Parathyroid adenoma (tissue), 2 donors: ENCODE measurements at regions not wholly inside any gene's neighbourhood (a gene's known extent, or its start where the extent isn't known, plus 50 kb on each side); places are given as distances from the start of the nearest gene placed in this dataset.

Experiments
- H2AFZ ChIP-seq: fragments of 300-600 bp; sonication (generic); one replicate; pipeline ENCODE4 v1.7.0; 2017; ENCODE audit warnings: antibody characterized with exemption, mild to moderate bottlenecking
- H3K27ac ChIP-seq: fragments of 300-600 bp; sonication (generic); one replicate; pipeline ENCODE4 v1.7.0; 2017
- H3K27me3 ChIP-seq: fragments of 300-600 bp; sonication (generic); one replicate; pipeline ENCODE4 v1.7.0; 2017; ENCODE audit warnings: low read length; ENCODE audit not compliant: control insufficient read depth, insufficient read depth
- H3K36me3 ChIP-seq: fragments of 300-600 bp; sonication (generic); one replicate; pipeline ENCODE4 v1.7.0; 2017; ENCODE audit warnings: low read length; ENCODE audit not compliant: control insufficient read depth, insufficient read depth
- H3K4me1 ChIP-seq: fragments of 300-600 bp; sonication (generic); one replicate; pipeline ENCODE4 v1.7.0; 2017; ENCODE audit warnings: control low read depth
- H3K4me2 ChIP-seq: fragments of 300-600 bp; sonication (generic); one replicate; pipeline ENCODE4 v1.7.0; 2017; ENCODE audit warnings: low read length
- H3K4me3 ChIP-seq: fragments of 300-600 bp; sonication (generic); one replicate; pipeline ENCODE4 v1.7.0; 2017; ENCODE audit warnings: low read depth, low read length
- H3K79me2 ChIP-seq: fragments of 300-600 bp; sonication (generic); one replicate; pipeline ENCODE4 v1.7.0; 2017; ENCODE audit warnings: control low read depth
- H3K9ac ChIP-seq: fragments of 300-600 bp; sonication (generic); one replicate; pipeline ENCODE4 v1.7.0; 2017; ENCODE audit warnings: mild to moderate bottlenecking
- H3K9me3 ChIP-seq: fragments of 300-600 bp; sonication (generic); one replicate; pipeline ENCODE4 v1.7.0; 2017; ENCODE audit warnings: low read length; ENCODE audit not compliant: control insufficient read depth
- CTCF ChIP-seq: fragments of 300-600 bp; sonication (generic); IDR thresholded peaks from one replicate; pipeline ENCODE4 v1.7.0; 2017; ENCODE audit warnings: antibody characterized with exemption, mild to moderate bottlenecking
- donor health status: primary hyperparathyroidism.

- no peak overlapping the region for H3K27ac ChIP-seq
- H3K27me3 ChIP-seq, result no peaks in the 10 kb centered on the region
- no peak overlapping the region for H3K9ac ChIP-seq
- H3K4me3 ChIP-seq, result no peak overlapping the region
- no peaks in the 10 kb centered on the region for H3K79me2 ChIP-seq
- H3K36me3 ChIP-seq, result no peaks in the 10 kb centered on the region
- no peak overlapping the region for H3K4me2 ChIP-seq
- H3K9me3 ChIP-seq, result peaks cover 3% of the 10 kb centered on the region
- H2AFZ ChIP-seq, result no peak overlapping the region
- TF ChIP-seq CTCF, result no peak
- no peaks in the 10 kb centered on the region for H3K4me1 ChIP-seq
These were observed 85.2 kb upstream of the PRMT8 start for GRCh38 chr12:3405821-3406220.

GRCh38 chr12:3407723-3408122 lies 83.3 kb upstream of the PRMT8 start:
- Histone ChIP-seq H3K9ac (no peak overlapping the region), H3K79me2 (no peaks in the 10 kb centered on the region), H3K27me3 (no peaks in the 10 kb centered on the region), H3K4me1 (no peaks in the 10 kb centered on the region), H3K4me2 (no peak overlapping the region), H3K27ac (no peak overlapping the region), H3K36me3 (no peaks in the 10 kb centered on the region), H3K9me3 (peaks cover 3% of the 10 kb centered on the region), H2AFZ (no peak overlapping the region), H3K4me3 (no peak overlapping the region)
- TF ChIP-seq CTCF, result no peak

GRCh38 chr12:3409662-3410061 lies 81.3 kb upstream of the PRMT8 start:
- Histone ChIP-seq H3K4me1 (no peaks in the 10 kb centered on the region), H3K9me3 (peaks cover 3% of the 10 kb centered on the region), H3K79me2 (no peaks in the 10 kb centered on the region), H3K4me3 (no peak overlapping the region), H3K27me3 (no peaks in the 10 kb centered on the region), H3K27ac (no peak overlapping the region), H3K9ac (no peak overlapping the region), H2AFZ (no peak overlapping the region), H3K4me2 (no peak overlapping the region), H3K36me3 (no peaks in the 10 kb centered on the region)
- TF ChIP-seq CTCF, result no peak

GRCh38 chr12:3416159-3416558 lies 74.8 kb upstream of the PRMT8 start:
- Histone ChIP-seq H2AFZ (no peak overlapping the region), H3K4me1 (no peaks in the 10 kb centered on the region), H3K36me3 (no peaks in the 10 kb centered on the region), H3K4me3 (no peak overlapping the region), H3K27me3 (no peaks in the 10 kb centered on the region), H3K27ac (no peak overlapping the region), H3K9me3 (no peaks in the 10 kb centered on the region), H3K79me2 (no peaks in the 10 kb centered on the region), H3K4me2 (no peak overlapping the region), H3K9ac (no peak overlapping the region)
- no peak for TF ChIP-seq CTCF

GRCh38 chr12:3416670-3417069 lies 74.3 kb upstream of the PRMT8 start:
- Histone ChIP-seq H3K9ac (no peak overlapping the region), H3K27ac (no peak overlapping the region), H3K36me3 (no peaks in the 10 kb centered on the region), H3K27me3 (no peaks in the 10 kb centered on the region), H3K4me3 (no peak overlapping the region), H3K79me2 (no peaks in the 10 kb centered on the region), H3K4me1 (no peaks in the 10 kb centered on the region), H3K4me2 (no peak overlapping the region), H3K9me3 (no peaks in the 10 kb centered on the region), H2AFZ (no peak overlapping the region)
- no peak for TF ChIP-seq CTCF
